SKM-1 treated with dmso at 0.1 percent for 144 hours (cell line): ENCODE measurements at regions not wholly inside any gene's neighbourhood (a gene's known extent, or its start where the extent isn't known, plus 50 kb on each side); places are given as distances from the start of the nearest gene placed in this dataset.

Source experiments
- DNase-seq: peaks from one replicate; lab custom pipeline; 2025; ENCODE audit not compliant: unreplicated experiment; lab: John Stamatoyannopoulos, UW

DNA sequence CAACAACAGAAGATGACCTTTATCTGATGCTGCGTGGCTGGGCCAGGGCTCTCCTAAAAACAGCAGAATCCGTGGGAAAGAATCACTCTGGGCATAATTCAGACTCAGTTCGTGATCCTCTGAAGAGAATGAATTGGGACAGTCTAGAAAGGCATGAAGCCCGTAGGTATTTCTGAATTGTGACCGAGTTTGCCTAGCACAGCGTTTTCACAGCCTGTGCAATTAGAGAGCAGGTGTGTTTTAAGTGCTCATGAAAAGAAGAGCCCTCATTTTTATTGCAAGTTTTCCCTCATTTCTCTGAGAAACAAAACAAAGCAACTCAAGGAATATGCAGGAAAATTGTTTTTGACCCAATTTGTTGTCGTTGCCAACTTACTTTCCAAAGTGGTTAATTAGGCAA lies 366.2 kb downstream of the WDR11 start:
- DNase-seq = no peak

- no peak for DNase-seq
Measured at GRCh38 chr10:121221072-121221471, 369.9 kb downstream of the WDR11 start.

DNA sequence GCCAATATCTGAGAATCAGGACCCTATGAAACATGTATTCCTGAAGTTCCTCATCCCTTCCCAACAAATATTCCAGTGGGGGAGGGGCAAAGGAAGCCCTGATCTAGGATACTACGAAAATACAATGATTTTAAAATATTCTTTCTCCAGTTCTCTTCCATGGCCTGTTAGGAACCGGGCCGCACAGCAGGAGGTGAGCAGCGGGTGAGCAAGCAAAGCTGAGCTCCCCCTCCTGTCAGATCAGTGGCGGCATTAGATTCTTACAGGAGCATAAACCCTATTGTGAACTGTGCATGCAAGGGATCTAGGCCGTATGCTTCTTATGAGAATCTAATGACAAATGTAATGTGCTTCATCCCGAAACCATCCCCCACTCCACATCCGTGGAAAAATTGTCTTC lies 370.8 kb downstream of the WDR11 start:
- no peak for DNase-seq

DNA sequence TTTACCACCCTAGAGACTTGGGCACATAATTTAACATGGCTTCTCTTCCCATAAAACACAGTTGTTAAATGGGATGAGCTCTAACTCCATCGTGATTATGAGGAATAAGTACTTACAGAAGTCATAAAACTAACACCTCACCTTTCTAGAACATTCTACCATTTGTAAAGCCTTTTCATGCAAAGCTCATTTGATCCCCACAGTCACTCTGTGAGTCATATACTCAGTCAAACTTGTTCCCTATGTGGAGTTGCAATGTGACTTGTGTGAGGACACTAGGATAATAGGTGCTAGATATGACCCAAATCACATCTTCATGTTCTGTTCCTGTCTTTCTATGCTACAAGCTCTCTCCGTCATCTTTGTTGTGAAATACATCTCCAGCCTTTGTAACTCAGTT lies 371.7 kb downstream of the WDR11 start:
- DNase-seq = no peak

DNA sequence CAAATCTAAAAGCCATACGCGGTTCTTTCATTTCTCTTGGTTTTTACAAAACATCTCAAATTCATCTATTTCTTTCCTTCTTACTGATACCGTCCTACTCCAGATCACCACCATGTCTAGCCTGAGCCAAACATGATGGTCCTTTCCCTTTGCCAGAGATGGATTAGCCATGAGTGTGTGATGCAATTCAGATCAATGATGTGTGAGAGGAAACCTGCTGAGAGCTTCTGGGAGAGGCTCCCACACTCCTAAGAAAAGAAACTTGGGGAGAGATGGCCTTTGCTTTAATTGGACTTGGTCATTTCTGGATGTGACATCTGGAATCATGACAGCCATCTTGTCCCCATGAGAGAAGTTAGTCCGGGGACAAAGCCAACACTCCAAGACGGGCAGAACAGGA lies 367.2 kb downstream of the FGFR2 start:
- no peak for DNase-seq

GRCh38 chr10:121232494-121232893 lies 365.8 kb downstream of the FGFR2 start:
- no peak for DNase-seq

DNA sequence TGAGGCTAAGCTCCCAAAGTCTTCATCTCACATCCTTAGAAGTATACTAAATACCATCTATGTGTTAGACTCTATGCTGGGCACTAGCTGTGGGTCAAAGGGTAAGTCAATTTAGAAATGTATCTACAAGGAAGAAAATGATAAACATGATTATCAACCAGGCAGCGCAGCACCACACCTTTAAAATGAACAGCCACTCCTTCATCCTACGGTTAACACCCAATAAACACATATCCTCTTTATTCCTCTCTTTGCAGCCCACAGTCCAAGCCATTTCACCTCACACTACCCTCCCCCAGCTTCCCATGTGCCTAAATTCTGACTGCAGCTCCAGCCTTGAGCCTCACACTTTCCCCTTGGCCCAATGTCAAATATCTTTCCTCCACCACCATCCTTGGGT lies 362.6 kb downstream of the FGFR2 start:
- DNase-seq = no peak

- DNase-seq = no peak
Measured at GRCh38 chr10:121236621-121237020, 361.6 kb downstream of the FGFR2 start.

DNA sequence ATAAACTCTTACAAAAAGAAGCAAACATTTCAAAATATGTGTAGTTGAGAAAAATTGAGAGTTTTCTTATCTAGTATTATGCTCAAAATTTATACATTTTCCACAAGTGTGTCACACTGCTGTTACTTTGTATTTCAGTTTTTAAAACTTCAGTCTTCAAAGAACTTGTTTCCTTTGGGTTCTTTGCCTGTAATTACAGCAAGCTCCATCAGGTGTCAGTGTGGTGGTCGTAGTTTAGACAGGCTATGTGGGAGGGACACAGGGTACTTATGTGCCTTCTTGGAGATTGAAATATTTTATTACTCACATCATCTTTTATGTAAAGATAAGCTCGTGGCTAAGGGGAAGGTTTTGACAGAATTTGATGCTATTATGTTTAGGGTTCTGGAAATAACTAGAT lies 360.5 kb downstream of the FGFR2 start:
- DNase-seq = no peak

GRCh38 chr10:121240011-121240410 lies 358.2 kb downstream of the FGFR2 start:
- no peak for DNase-seq

DNA sequence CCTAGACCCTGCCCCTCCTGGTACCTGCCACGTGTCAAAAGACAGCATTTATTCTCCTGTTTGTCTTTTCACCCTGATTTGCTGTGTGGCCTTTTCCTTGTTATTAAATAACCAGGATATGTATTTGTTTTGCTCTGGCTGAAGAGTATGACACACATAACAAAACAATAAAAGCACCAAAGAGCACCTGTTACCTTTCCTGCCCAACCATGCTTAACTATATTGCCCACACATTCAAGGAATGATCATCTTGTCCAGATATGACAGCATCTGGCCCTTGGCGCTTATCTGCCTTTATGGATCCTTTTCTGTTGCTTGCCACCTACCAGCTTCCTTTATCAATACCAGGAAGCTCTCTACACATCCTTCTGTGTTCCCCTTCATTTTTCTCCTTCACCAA lies 357.7 kb downstream of the FGFR2 start:
- DNase-seq = no peak

DNA sequence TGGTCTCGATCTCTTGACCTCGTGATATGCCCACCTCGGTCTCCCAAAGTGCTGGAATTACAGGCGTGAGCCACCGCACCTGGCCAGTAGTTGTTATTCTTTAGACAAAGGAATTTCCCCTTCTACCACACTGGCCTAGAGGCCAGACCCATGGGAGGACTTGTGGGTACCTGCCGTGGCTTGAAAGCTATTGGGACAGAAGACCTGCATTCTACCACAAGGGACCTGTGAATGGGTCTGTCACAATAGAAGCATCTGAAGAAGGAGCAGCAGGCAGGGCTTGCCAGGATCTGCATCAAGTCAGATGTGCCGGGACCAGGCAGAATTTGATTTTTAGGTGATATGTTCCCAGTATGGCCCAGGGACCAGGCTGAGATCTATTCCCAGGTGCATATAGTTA lies 356.9 kb downstream of the FGFR2 start:
- DNase-seq = no peak

DNA sequence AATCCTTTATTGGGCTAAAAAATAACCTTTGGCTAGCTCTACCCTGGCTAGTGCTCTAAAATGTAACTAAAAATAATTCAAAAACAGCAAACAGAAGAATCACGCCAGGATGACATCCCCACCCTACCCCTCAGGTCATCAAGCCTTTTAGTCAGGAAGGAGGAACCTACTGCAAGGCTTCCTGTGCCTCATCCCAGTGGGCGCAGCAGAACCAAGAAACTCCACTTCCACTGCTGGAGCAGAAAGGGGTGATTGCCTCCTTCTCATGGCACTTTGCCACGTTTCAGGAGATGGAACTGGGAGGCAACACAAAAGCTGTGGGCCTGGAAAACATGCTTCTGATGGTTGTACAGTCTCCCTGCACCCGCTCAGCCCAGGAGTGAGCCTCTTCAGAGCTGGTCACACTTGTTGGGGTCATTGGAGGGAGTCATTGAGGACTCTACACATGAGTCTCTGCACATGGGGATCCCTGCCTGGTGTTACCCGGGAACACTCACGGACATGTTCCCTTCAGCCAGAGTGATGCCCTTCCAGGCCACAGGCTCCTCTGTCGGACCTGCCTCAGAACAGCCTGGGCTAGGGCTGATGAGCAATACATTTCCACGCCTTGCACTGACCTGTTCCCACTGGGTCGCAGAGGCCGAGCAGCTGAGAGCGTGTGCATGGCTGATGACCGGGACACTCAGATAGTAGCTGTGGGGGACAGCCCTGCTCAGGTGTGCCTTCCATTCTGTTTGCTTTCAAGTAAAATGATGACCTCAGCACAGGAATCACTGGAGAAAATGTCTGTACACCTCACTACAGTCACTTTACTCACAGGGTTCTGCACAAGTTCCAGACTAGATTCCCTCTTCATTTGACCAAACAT lies 355.3 kb downstream of the FGFR2 start:
- no peak for DNase-seq

DNA sequence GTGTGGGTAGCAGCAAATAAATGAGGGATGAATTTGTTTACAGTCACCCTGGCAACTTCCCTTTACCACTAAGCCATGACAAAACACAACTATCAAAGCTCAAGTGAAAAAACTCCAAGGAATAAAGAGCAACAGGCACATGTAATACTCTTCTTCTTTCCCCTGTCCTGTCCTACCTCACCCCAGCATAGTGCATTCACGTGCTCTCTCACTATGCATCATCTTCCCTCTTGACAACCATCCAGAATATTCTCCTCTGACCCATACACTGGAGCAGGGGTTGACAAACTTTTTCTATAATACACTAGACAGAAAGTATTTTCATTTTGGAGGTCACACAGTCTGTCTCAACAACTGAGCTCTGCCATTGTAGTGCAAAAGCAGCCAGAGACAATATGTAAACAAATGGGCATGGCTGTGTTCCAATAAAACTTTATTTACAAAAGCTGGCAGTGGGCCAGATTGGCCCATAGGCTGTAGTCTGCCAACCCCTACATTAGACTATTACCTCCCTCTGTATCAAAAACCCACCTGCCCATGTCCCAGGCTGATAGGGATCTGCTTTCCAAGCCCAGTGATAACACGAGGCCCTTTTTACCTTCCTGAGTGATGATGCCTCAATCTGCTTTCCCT lies 354.5 kb downstream of the FGFR2 start:
- no peak for DNase-seq

- DNase-seq = no peak
Measured at GRCh38 chr10:121244818-121245217, 353.4 kb downstream of the FGFR2 start.

DNA sequence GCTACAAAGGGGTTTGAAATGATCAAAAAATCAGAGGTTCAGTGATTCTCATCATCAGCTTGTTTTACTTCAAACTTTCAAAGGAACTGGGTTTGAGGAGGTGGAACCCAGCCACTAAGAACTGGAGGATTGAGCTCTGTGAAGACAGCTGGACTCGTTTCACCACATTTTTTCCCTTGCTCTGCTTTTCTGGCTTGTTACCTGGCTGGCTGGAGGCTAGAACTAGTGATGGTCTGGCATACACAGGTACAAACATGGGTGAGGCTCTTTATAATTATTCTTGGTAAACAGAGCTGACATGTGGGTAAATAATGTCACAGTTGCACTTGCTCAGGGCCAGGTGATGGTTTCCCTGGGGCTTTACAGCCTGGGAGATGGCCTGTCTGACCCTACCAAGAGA lies 352.5 kb downstream of the FGFR2 start:
- DNase-seq = no peak

GRCh38 chr10:121248266-121248665 lies 350.0 kb downstream of the FGFR2 start:
- peak; percentile 1 for DNase-seq

- DNase-seq = no peak
Measured at GRCh38 chr10:121250995-121251764, 347.1 kb downstream of the FGFR2 start.

DNA sequence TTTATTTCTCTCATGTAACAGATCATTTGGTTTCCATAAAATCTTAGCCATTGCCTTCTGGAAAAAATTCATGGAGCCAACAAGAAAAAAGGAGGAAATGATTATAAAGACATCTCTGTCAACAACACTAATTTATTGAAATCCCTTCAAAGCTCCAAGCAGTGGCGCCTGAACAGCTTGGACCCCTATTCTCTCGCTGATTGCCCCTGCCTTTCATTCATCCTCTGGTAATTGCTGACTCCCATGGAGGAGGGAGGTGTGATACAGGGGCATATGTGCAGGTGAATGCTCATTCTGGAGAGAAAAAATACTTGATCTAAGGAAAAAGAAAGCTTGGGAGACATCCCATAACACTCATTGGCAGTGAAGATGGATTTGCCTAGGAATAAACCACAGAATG lies 345.5 kb downstream of the FGFR2 start:
- DNase-seq = no peak

GRCh38 chr10:121260377-121260776 lies 337.9 kb downstream of the FGFR2 start:
- no peak for DNase-seq

DNA sequence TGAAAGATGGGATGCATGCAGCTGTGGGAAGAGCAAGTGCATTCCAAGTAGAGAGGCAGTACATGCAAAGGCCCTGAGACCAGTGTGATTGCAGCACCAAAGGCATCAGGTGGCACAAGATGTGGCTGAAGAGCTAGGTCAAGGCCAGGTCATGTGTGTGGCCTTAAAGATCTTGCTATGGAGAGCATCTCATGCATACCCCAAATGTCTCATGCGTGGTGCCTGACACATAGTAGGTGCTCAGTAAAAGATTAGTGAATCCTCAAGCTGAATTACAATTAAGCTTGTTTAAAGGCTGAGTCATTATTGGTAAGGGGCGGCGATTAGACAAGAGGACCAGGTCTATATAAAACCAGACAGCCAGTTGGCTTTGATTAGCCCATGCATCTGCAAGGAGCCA lies 336.6 kb downstream of the FGFR2 start:
- DNase-seq = no peak
